H9 (cell line): ENCODE measurements at regions not wholly inside any gene's neighbourhood (a gene's known extent, or its start where the extent isn't known, plus 50 kb on each side); places are given as distances from the start of the nearest gene placed in this dataset.

ENCODE experiments used
- DNase-seq: peaks from one replicate; pipeline ENCODE4 v3.0.0-alpha.2; 2017
- H2AFZ ChIP-seq: one replicate; pipeline ENCODE4 v1.6.1; 2013; ENCODE audit warnings: mild to moderate bottlenecking, low read length, control low read depth, moderate library complexity
- H2AK5ac ChIP-seq: 2 replicates; pipeline ENCODE4 v1.6.1; 2013; ENCODE audit warnings: low read length, control low read depth, mixed read lengths; ENCODE audit not compliant: insufficient read length
- H2BK120ac ChIP-seq: one replicate; pipeline ENCODE4 v1.6.1; 2013; ENCODE audit warnings: low read depth, mild to moderate bottlenecking, low read length, control low read depth, inconsistent platforms; ENCODE audit not compliant: poor library complexity, severe bottlenecking
- H2BK12ac ChIP-seq: 2 replicates; pipeline ENCODE4 v1.6.1; 2013; ENCODE audit warnings: low read length, control low read depth, mixed read lengths, low read depth; ENCODE audit not compliant: insufficient read length
- H2BK15ac ChIP-seq: 2 replicates; pipeline ENCODE4 v1.6.1; 2013; ENCODE audit warnings: low read depth, low read length, control low read depth
- H2BK20ac ChIP-seq: one replicate; pipeline ENCODE4 v1.6.1; 2013; ENCODE audit warnings: low read depth, mild to moderate bottlenecking, low read length, control low read depth, inconsistent platforms; ENCODE audit not compliant: poor library complexity, severe bottlenecking
- H2BK5ac ChIP-seq: 2 replicates; pipeline ENCODE4 v1.6.1; 2013; ENCODE audit warnings: low read length, control low read depth, mixed read lengths; ENCODE audit not compliant: insufficient read length
- H3K14ac ChIP-seq: 2 replicates; pipeline ENCODE4 v1.6.1; 2013; ENCODE audit warnings: low read length, control low read depth; ENCODE audit not compliant: insufficient read depth
- H3K18ac ChIP-seq: 2 replicates; pipeline ENCODE4 v1.6.1; 2013; ENCODE audit warnings: low read depth, mild to moderate bottlenecking, mixed read lengths, low read length, control low read depth; ENCODE audit not compliant: insufficient read length
- H3K23ac ChIP-seq: 2 replicates; pipeline ENCODE4 v1.6.1; 2013; ENCODE audit warnings: low read length, control low read depth, mixed read lengths, low read depth; ENCODE audit not compliant: insufficient read length
- H3K23me2 ChIP-seq: 2 replicates; pipeline ENCODE4 v1.6.1; 2013; ENCODE audit warnings: low read depth, mild to moderate bottlenecking, mixed read lengths, low read length, control low read depth; ENCODE audit not compliant: insufficient read length, poor library complexity, severe bottlenecking
- H3K27ac ChIP-seq: 2 replicates; pipeline ENCODE4 v1.5.1; 2013; ENCODE audit warnings: low read length, control low read depth, mixed read lengths, low read depth; ENCODE audit not compliant: insufficient read length
- H3K27me3 ChIP-seq: 2 replicates; pipeline ENCODE4 v1.6.1; 2013; ENCODE audit warnings: low read length, control low read depth, inconsistent platforms; ENCODE audit not compliant: insufficient read depth
- H3K4ac ChIP-seq: 2 replicates; pipeline ENCODE4 v1.6.1; 2013; ENCODE audit warnings: low read depth, mild to moderate bottlenecking, control low read depth, inconsistent platforms, low read length, moderate library complexity
- H3K4me1 ChIP-seq: 2 replicates; pipeline ENCODE4 v1.6.1; 2013; ENCODE audit warnings: low read length, control low read depth, inconsistent platforms; ENCODE audit not compliant: insufficient read depth
- H3K4me2 ChIP-seq: 2 replicates; pipeline ENCODE4 v1.6.1; 2013; ENCODE audit warnings: low read length, control low read depth, mixed read lengths; ENCODE audit not compliant: insufficient read length, insufficient read depth
- H3K56ac ChIP-seq: 2 replicates; pipeline ENCODE4 v1.6.1; 2013; ENCODE audit warnings: low read depth, mild to moderate bottlenecking, mixed read lengths, low read length, control low read depth; ENCODE audit not compliant: insufficient read length
- H3K79me1 ChIP-seq: 2 replicates; pipeline ENCODE4 v1.6.1; 2013; ENCODE audit warnings: low read depth, mild to moderate bottlenecking, moderate library complexity, low read length, control low read depth, inconsistent platforms; ENCODE audit not compliant: insufficient read depth, poor library complexity, severe bottlenecking
- H3K79me2 ChIP-seq: 2 replicates; pipeline ENCODE4 v1.6.1; 2013; ENCODE audit warnings: low read length, control low read depth, inconsistent platforms; ENCODE audit not compliant: insufficient read depth
- H3K9ac ChIP-seq: 2 replicates; pipeline ENCODE4 v1.6.1; 2013; ENCODE audit warnings: low read length, control low read depth, mixed read lengths; ENCODE audit not compliant: insufficient read length; ENCODE audit errors: extremely low read depth
- H3K9me3 ChIP-seq: one replicate; pipeline ENCODE4 v1.6.1; 2013; ENCODE audit warnings: low read depth, low read length, inconsistent platforms; ENCODE audit not compliant: control insufficient read depth
- H3T11ph ChIP-seq: one replicate; pipeline ENCODE4 v1.6.1; 2013; ENCODE audit warnings: mild to moderate bottlenecking, low read length, control low read depth, inconsistent platforms
- H4K20me1 ChIP-seq: one replicate; pipeline ENCODE4 v1.6.1; 2013; ENCODE audit not compliant: control insufficient read depth, insufficient read length, insufficient read depth
- H4K5ac ChIP-seq: 2 replicates; pipeline ENCODE4 v1.6.1; 2013; ENCODE audit warnings: low read depth, mild to moderate bottlenecking, mixed read lengths, low read length, control low read depth; ENCODE audit not compliant: insufficient read length
- H4K8ac ChIP-seq: replicated peaks from 2 replicates; pipeline ENCODE4 v1.6.1; 2013; ENCODE audit warnings: low read length, control low read depth, mixed read lengths, low read depth; ENCODE audit not compliant: insufficient read length
- H4K91ac ChIP-seq: 2 replicates; pipeline ENCODE4 v1.6.1; 2013; ENCODE audit warnings: low read depth, mild to moderate bottlenecking, moderate library complexity, mixed read lengths, low read length, control low read depth; ENCODE audit not compliant: insufficient read length
- H3K27ac Mint-ChIP-seq, 3 experiments: 2 replicates in 2 of 3; 3 replicates in 1 of 3; pipeline ENCODE4 v1.8.0; 2020 to 2021; ENCODE audit warnings: mixed read lengths in 3 of 3, mild to moderate bottlenecking in 1 of 3, moderate library complexity in 1 of 3
- H3K27me3 Mint-ChIP-seq: 2 replicates; pipeline ENCODE4 v1.8.0; 2021; ENCODE audit warnings: low read depth, mild to moderate bottlenecking, moderate library complexity, mixed read lengths
- H3K36me3 Mint-ChIP-seq, 3 experiments: 2 replicates in 2 of 3; 3 replicates in 1 of 3; pipeline ENCODE4 v1.8.0; 2020 to 2021; ENCODE audit warnings: low read depth in 3 of 3, mixed read lengths in 3 of 3; ENCODE audit not compliant: insufficient read depth in 1 of 3
- H3K4me1 Mint-ChIP-seq, 2 experiments: 2 replicates each; pipeline ENCODE4 v1.8.0; 2020; ENCODE audit warnings: mixed read lengths in 2 of 2
- H3K4me3 Mint-ChIP-seq, 2 experiments: 2 replicates in 1 of 2; 3 replicates in 1 of 2; pipeline ENCODE4 v1.8.0; 2020 to 2021; ENCODE audit warnings: mild to moderate bottlenecking in 2 of 2, mixed read lengths in 2 of 2, moderate library complexity in 1 of 2
- H3K9me3 Mint-ChIP-seq, 2 experiments: 2 replicates in 1 of 2; 3 replicates in 1 of 2; pipeline ENCODE4 v1.8.0; 2020; ENCODE audit warnings: mild to moderate bottlenecking in 2 of 2, mixed read lengths in 2 of 2, moderate library complexity in 1 of 2
- WGBS: extraction: QIAGEN DNeasy Blood & Tissue Kit; methylation state at CpG from one replicate; pipeline ENCODE4 v1.1.7; 2013; ENCODE audit warnings: missing lambda C conversion rate, low lambda C conversion rate, mixed read lengths; ENCODE audit not compliant: insufficient read length; ENCODE audit errors: extremely low coverage; 5-methylcytosine and 5-hydroxymethylcytosine counted together
- TF ChIP-seq, protein P1 (sequence below): fragments of 200-600 bp; sonication (generic); conservative IDR thresholded peaks from 3 replicates; pipeline ENCODE4 v1.8.0; 2021; ENCODE audit warnings: antibody characterized with exemption, mild to moderate bottlenecking

DNA sequence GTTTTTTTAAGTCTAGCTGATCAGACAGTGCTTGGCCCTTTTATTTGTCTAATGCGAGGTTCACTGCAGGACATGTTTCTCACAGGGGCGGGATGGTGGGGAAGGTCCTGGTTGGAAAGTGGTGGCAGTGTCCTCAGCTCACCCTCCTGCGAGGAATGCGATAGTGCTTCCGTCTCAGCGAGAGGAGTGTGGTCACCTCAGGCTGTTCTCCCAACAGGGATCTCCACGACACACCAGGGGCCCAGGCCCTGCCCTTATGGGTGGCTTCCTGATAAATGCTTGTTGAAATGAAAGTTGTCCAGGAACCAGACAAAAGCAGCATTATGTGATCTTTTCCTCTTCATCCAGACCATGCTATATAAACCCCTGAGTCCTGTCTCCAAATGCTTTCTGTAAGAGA is 70.1 kb downstream of the BOLA3 start:
- Histone ChIP-seq H4K20me1 (no peaks in the 10 kb centered on the region), H3K4me1 (no peaks in the 10 kb centered on the region), H3K23me2 (no peaks in the 10 kb centered on the region), H2BK5ac (no peak overlapping the region), H3K18ac (no peak overlapping the region), H2AFZ (no peak overlapping the region), H2BK120ac (no peak overlapping the region), H3K79me1 (no peaks in the 10 kb centered on the region), H2AK5ac (no peak overlapping the region), H3K56ac (no peak overlapping the region), H4K8ac (no peak overlapping the region), H3K23ac (no peak overlapping the region), H4K91ac (no peak overlapping the region), H4K5ac (no peak overlapping the region), H3K27me3 (no peaks in the 10 kb centered on the region), H3K79me2 (no peaks in the 10 kb centered on the region), H2BK15ac (no peak overlapping the region), H2BK12ac (no peak overlapping the region), H3K4me2 (no peak overlapping the region), H2BK20ac (no peak overlapping the region), H3K9ac (no peak overlapping the region), H3K9me3 (no peaks in the 10 kb centered on the region), H3K14ac (no peak overlapping the region), H3K27ac (no peak overlapping the region), H3K4ac (no peak overlapping the region), H3T11ph (no peak overlapping the region)
- peaks cover 5 to 27% (median 24%) of the 10 kb centered on the region in 3 experiments; a peak in 6 of 7 replicates for H3K36me3 Mint-ChIP-seq
- no peaks in the 10 kb centered on the region; the same call in 1 of the 2 replicates for H3K27me3 Mint-ChIP-seq
- WGBS, result no CpG with 5 or more reads among the region's 7 CpGs
- no peaks in the 10 kb centered on the region for H3K9me3 Mint-ChIP-seq
- H3K4me3 Mint-ChIP-seq, result no peak overlapping the region
- TF ChIP-seq, protein P1, sequence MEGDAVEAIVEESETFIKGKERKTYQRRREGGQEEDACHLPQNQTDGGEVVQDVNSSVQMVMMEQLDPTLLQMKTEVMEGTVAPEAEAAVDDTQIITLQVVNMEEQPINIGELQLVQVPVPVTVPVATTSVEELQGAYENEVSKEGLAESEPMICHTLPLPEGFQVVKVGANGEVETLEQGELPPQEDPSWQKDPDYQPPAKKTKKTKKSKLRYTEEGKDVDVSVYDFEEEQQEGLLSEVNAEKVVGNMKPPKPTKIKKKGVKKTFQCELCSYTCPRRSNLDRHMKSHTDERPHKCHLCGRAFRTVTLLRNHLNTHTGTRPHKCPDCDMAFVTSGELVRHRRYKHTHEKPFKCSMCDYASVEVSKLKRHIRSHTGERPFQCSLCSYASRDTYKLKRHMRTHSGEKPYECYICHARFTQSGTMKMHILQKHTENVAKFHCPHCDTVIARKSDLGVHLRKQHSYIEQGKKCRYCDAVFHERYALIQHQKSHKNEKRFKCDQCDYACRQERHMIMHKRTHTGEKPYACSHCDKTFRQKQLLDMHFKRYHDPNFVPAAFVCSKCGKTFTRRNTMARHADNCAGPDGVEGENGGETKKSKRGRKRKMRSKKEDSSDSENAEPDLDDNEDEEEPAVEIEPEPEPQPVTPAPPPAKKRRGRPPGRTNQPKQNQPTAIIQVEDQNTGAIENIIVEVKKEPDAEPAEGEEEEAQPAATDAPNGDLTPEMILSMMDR, result no peak
- peaks cover 0 to 3% of the 10 kb centered on the region in 2 experiments; a peak in 2 of 4 replicates for H3K4me1 Mint-ChIP-seq
- DNase-seq, result no peak
- no peak overlapping the region for H3K27ac Mint-ChIP-seq
